A673 (cell line): ENCODE measurements at regions not wholly inside any gene's neighbourhood (a gene's known extent, or its start where the extent isn't known, plus 50 kb on each side); places are given as distances from the start of the nearest gene placed in this dataset. TPM values are rescaled to one million over a fixed set of nuclear protein-coding genes. Genes with fewer than 3 reads are reported as not detected.

Experiments used
- microRNA-seq: library from miRNA; unstranded; fragments of <30 nt; microRNA quantifications from one replicate; pipeline ENCODE4 v1.2.0, GENCODE V29; 2021

Small RNAs in the stretch of these regions (microRNA-seq; reads per million reads assigned to microRNA genes)
- gene MIR4276: not detected
